GM12891 (cell line): ENCODE measurements at regions not wholly inside any gene's neighbourhood (a gene's known extent, or its start where the extent isn't known, plus 50 kb on each side); places are given as distances from the start of the nearest gene placed in this dataset.

ENCODE experiments used
- POLR2A ChIP-seq: IDR thresholded peaks from 2 replicates; pipeline ENCODE4 v1.6.1; 2011; ENCODE audit warnings: low read depth, low read length, control low read depth
- POLR2AphosphoS5 ChIP-seq: IDR thresholded peaks from 2 replicates; pipeline ENCODE4 v1.6.1; 2011; ENCODE audit warnings: low read depth, low read length, control low read depth
- POU2F2 ChIP-seq: IDR thresholded peaks from 2 replicates; pipeline ENCODE4 v1.6.1; 2011; ENCODE audit warnings: low read depth, mild to moderate bottlenecking, control low read depth, low read length, moderate library complexity
- SPI1 ChIP-seq: IDR thresholded peaks from 2 replicates; pipeline ENCODE4 v1.6.1; 2011; ENCODE audit warnings: low read depth, low read length, control low read depth
- TAF1 ChIP-seq: IDR thresholded peaks from 2 replicates; pipeline ENCODE4 v1.6.1; 2011; ENCODE audit warnings: low read depth, low read length, control low read depth

- TF ChIP-seq POLR2A (no peak), POLR2AphosphoS5 (no peak), TAF1 (no peak), POU2F2 (no peak), SPI1 (no peak)
Measured at GRCh38 chr9:115292584-115293279, 174.8 kb upstream of the TNC start.
